Tibial artery (tissue), 4 donors: ENCODE measurements at regions not wholly inside any gene's neighbourhood (a gene's known extent, or its start where the extent isn't known, plus 50 kb on each side); places are given as distances from the start of the nearest gene placed in this dataset.

Experiments used
- DNase-seq, 2 donors: peaks; one replicate each; pipeline ENCODE4 v3.0.0-alpha.2; 2019
- H3K27ac ChIP-seq, 2 donors: fragments of 200-600 bp; sonication (generic) in 1 of 2; 1 replicate in 1 of 2; 2 replicates in 1 of 2; pipeline ENCODE4 v1.5.1; 2018 to 2019; ENCODE audit warnings: mild to moderate bottlenecking in 1 of 2
- H3K27me3 ChIP-seq, 2 donors: fragments of 200-600 bp; sonication (generic) in 1 of 2; one replicate each; pipeline versions ENCODE4 v1.5.1 to v1.6.0; 2016 to 2019
- H3K36me3 ChIP-seq, 3 donors: fragments of 200-600 bp; sonication (generic) in 2 of 3; one replicate each; pipeline ENCODE4 v1.5.1; 2016 to 2019; ENCODE audit warnings: mild to moderate bottlenecking in 2 of 3
- H3K4me1 ChIP-seq, 4 donors: fragments of 200-600 bp; sonication (generic) in 2 of 4; 1 replicate in 3 of 4; 2 replicates in 1 of 4; pipeline ENCODE4 v1.5.1; 2016 to 2019
- H3K4me3 ChIP-seq, 2 donors: fragments of 200-600 bp; sonication (generic) in 1 of 2; 1 replicate in 1 of 2; 2 replicates in 1 of 2; pipeline ENCODE4 v1.5.1; 2018 to 2019; ENCODE audit warnings: mild to moderate bottlenecking in 2 of 2
- H3K9me3 ChIP-seq, 3 donors: fragments of 200-600 bp; sonication (generic) in 1 of 3; one replicate each; pipeline ENCODE4 v1.5.1; 2016 to 2019
- intact Hi-C: fragments of 100-400 bp; cut with DNase I; formaldehyde crosslinking; loops from one replicate; pipeline ENCODE4 v1.15.0; 2023; ENCODE audit warnings: low total_unique reads
- TF ChIP-seq, protein P1 (sequence below), 2 experiments: fragments of 200-600 bp in 1 of 2; fragments of 450-650 bp in 1 of 2; IDR thresholded peaks; one replicate each; pipeline ENCODE4 v1.5.1; 2017 to 2019; ENCODE audit warnings: antibody characterized with exemption in 2 of 2, mild to moderate bottlenecking in 1 of 2, moderate library complexity in 1 of 2

- H3K4me3 ChIP-seq: peak overlapping the region; percentile 31 to 42
- peak in 1 of 2 donors; percentile 29 for DNase-seq
- intact Hi-C loops: no loop called here
These were observed 437.2 kb upstream of the PKDCC start for GRCh38 chr2:41610501-41611190.

DNA sequence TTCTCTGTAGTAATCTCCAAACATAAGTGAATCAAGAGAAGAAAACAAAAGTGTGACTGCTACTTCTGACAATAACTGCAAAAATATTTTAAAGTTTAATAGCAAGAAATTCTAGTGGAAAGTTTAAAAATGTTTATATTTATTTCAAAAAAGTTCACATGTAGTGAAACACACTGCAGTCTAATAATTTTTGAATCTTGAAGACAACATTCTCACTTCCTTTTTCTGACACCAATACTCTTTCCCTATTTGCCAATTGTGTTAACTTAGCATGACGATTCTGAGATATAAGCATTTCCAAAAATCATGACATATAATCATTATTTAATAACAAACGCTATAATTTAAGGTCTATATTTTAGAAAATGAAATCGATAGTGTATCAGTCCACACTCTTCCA is 429.1 kb upstream of the PKDCC start:
- H3K4me3 ChIP-seq: no peak overlapping the region
- TF ChIP-seq, protein P1, sequence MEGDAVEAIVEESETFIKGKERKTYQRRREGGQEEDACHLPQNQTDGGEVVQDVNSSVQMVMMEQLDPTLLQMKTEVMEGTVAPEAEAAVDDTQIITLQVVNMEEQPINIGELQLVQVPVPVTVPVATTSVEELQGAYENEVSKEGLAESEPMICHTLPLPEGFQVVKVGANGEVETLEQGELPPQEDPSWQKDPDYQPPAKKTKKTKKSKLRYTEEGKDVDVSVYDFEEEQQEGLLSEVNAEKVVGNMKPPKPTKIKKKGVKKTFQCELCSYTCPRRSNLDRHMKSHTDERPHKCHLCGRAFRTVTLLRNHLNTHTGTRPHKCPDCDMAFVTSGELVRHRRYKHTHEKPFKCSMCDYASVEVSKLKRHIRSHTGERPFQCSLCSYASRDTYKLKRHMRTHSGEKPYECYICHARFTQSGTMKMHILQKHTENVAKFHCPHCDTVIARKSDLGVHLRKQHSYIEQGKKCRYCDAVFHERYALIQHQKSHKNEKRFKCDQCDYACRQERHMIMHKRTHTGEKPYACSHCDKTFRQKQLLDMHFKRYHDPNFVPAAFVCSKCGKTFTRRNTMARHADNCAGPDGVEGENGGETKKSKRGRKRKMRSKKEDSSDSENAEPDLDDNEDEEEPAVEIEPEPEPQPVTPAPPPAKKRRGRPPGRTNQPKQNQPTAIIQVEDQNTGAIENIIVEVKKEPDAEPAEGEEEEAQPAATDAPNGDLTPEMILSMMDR (IDR thresholded peaks at IDR 0.05): no peak
- no peaks in the 10 kb centered on the region for H3K27me3 ChIP-seq
- peaks cover 0 to 32% (median 1%) of the 10 kb centered on the region in 4 donors for H3K4me1 ChIP-seq
- no peaks in the 10 kb centered on the region for H3K36me3 ChIP-seq
- intact Hi-C loops: no loop called here
- H3K9me3 ChIP-seq: no peaks in the 10 kb centered on the region
- DNase-seq: no peak
- H3K27ac ChIP-seq: no peak overlapping the region

More at GRCh38 chr2:41610501-41611190, 437.2 kb upstream of the PKDCC start:
- H3K9me3 ChIP-seq: no peaks in the 10 kb centered on the region
- no peaks in the 10 kb centered on the region for H3K36me3 ChIP-seq
- H3K27me3 ChIP-seq: no peaks in the 10 kb centered on the region
- peaks cover 0 to 42% (median 6%) of the 10 kb centered on the region in 4 donors for H3K4me1 ChIP-seq
- H3K27ac ChIP-seq: peak overlapping the region; percentile 88
- TF ChIP-seq, protein P1 (IDR thresholded peaks at IDR 0.05): no peak

DNA sequence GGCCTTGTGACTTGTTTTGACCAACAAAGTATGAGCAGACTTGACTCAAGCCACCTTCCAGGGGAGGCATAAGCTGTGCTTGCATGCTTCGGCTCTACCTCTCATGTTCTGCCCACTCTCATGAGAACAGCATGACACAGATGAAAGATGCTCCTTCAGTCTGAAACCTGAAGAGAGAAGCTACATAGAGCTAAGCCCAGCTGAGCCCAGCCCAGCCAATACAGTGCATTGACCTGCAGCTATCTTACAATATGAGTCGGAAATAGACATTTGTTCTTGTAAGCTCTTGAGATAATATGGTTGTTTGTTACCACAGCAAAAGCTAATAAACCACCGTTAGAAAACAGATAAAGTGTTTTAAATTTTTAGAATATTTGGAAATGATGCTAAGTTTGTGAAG is 426.7 kb upstream of the PKDCC start:
- intact Hi-C loops: no loop called here
- no peak overlapping the region for H3K4me3 ChIP-seq
- DNase-seq: no peak
- no peak overlapping the region for H3K27ac ChIP-seq
- H3K4me1 ChIP-seq: peaks cover 0 to 44% (median 1%) of the 10 kb centered on the region in 4 donors
- no peaks in the 10 kb centered on the region for H3K9me3 ChIP-seq
- H3K36me3 ChIP-seq: no peaks in the 10 kb centered on the region
- TF ChIP-seq, protein P1 (IDR thresholded peaks at IDR 0.05): no peak
- no peaks in the 10 kb centered on the region for H3K27me3 ChIP-seq

- Histone ChIP-seq H3K4me1 (peaks cover 0 to 44% (median 1%) of the 10 kb centered on the region in 4 donors), H3K27me3 (no peaks in the 10 kb centered on the region), H3K9me3 (no peaks in the 10 kb centered on the region), H3K27ac (peak overlapping the region in 1 of 2 donors; percentile 32), H3K4me3 (no peak overlapping the region), H3K36me3 (no peaks in the 10 kb centered on the region)
- intact Hi-C loops: no loop called here
- no peak for DNase-seq
- TF ChIP-seq, protein P1 (IDR thresholded peaks at IDR 0.05): no peak
These were observed 426.3 kb upstream of the PKDCC start for GRCh38 chr2:41621563-41621962.

- intact Hi-C loops: no loop called here
- no peaks in the 10 kb centered on the region for H3K36me3 ChIP-seq
These were observed 425.5 kb upstream of the PKDCC start for GRCh38 chr2:41622301-41622700.

More at GRCh38 chr2:41622301-41622700, 425.5 kb upstream of the PKDCC start:
- no peak overlapping the region for H3K4me3 ChIP-seq
- H3K27ac ChIP-seq: no peak overlapping the region
- no peak for DNase-seq
- H3K9me3 ChIP-seq: no peaks in the 10 kb centered on the region
- H3K4me1 ChIP-seq: peaks cover 0 to 44% (median 1%) of the 10 kb centered on the region in 4 donors
- no peaks in the 10 kb centered on the region for H3K27me3 ChIP-seq
- TF ChIP-seq, protein P1 (IDR thresholded peaks at IDR 0.05): no peak
